ENCODE measurements at regions not wholly inside any gene's neighbourhood (a gene's known extent, or its start where the extent isn't known, plus 50 kb on each side); places are given as distances from the start of the nearest gene placed in this dataset.

- 78 to 85% (median 82%) methylated on average over 4 of the region's 4 CpGs for WGBS, 3 donors
- H3K9me3 ChIP-seq: no peaks in the 10 kb centered on the region
- H3K4me1 ChIP-seq: no peaks in the 10 kb centered on the region
- ATAC-seq: no peak
- no peak overlapping the region for H3K27ac ChIP-seq
- H3K27me3 ChIP-seq (ENCODE audit: insufficient read depth in 3 of 3, low read length in 2 of 3): no peaks in the 10 kb centered on the region
- intact Hi-C loops (cut with DNase I): no loop called here
- TF ChIP-seq CTCF (IDR thresholded peaks at IDR 0.05): no peak
- no peak for DNase-seq
- no peaks in the 10 kb centered on the region for H3K36me3 ChIP-seq (ENCODE audit: insufficient read depth in 1 of 2, low read depth in 1 of 2)
- H3K4me3 ChIP-seq: no peak overlapping the region
These were observed 453.1 kb upstream of the GCFC2 start for GRCh38 chr2:76163860-76164259.

- ATAC-seq: no peak
- no peak for TF ChIP-seq CTCF (IDR thresholded peaks at IDR 0.05)
- H3K36me3 ChIP-seq (ENCODE audit: insufficient read depth in 1 of 2, low read depth in 1 of 2): no peaks in the 10 kb centered on the region
- no peaks in the 10 kb centered on the region for H3K4me1 ChIP-seq
- no peak for DNase-seq
- no peaks in the 10 kb centered on the region for H3K9me3 ChIP-seq
- intact Hi-C loops (cut with DNase I): no loop called here
- H3K4me3 ChIP-seq: no peak overlapping the region
- H3K27ac ChIP-seq: no peak overlapping the region
- 76 to 80% (median 79%) methylated on average over 3 of the region's 3 CpGs for WGBS, 3 donors
- no peaks in the 10 kb centered on the region for H3K27me3 ChIP-seq (ENCODE audit: insufficient read depth in 3 of 3, low read length in 2 of 3)
These were observed 450.0 kb upstream of the GCFC2 start for GRCh38 chr2:76160670-76161069.

DNA sequence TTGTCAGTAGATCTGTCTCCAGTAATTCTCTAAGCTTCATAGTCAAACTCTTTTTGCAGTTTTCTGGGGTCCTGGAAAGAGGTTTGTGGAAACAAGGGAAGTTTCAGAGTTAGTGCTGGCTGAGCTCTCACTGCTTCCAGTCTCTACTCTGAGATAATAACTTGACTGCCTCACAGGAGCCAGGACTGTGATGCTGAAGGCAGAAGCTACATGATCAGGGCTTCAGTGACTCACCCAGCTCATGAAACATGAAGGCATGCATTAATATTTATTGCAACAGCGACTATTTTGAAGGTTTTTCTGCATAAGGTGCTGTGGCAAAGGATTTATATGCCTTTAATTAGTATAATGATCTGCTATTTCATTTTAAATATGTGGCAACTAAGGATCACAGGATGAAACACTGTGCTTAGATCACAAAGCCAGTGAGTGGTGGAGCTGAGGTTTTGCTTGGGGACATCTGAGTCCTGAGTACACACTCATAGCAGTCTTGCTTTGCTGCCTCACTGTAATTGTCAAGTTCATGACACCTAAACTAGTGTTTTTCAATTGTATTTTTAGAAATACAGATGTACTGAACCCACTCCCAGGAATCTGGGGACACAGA is 448.4 kb upstream of the GCFC2 start:
- H3K4me3 ChIP-seq: no peak overlapping the region
- no peaks in the 10 kb centered on the region for H3K36me3 ChIP-seq (ENCODE audit: insufficient read depth in 1 of 2, low read depth in 1 of 2)
- intact Hi-C loops (cut with DNase I): no loop called here
- H3K27ac ChIP-seq: no peak overlapping the region
- DNase-seq: no peak
- WGBS, 3 donors: 60 to 88% (median 72%) methylated on average over 1 of the region's 1 CpG
- H3K9me3 ChIP-seq: no peaks in the 10 kb centered on the region
- no peak for TF ChIP-seq CTCF (IDR thresholded peaks at IDR 0.05)
- H3K27me3 ChIP-seq (ENCODE audit: insufficient read depth in 3 of 3, low read length in 2 of 3): no peaks in the 10 kb centered on the region
- no peaks in the 10 kb centered on the region for H3K4me1 ChIP-seq
- no peak for ATAC-seq

- intact Hi-C loops (cut with DNase I): no loop called here
These were observed 446.8 kb upstream of the GCFC2 start for GRCh38 chr2:76157531-76157930.

More at GRCh38 chr2:76157531-76157930, 446.8 kb upstream of the GCFC2 start:
- H3K27ac ChIP-seq: no peak overlapping the region
- 63 to 80% (median 73%) methylated on average over 2 of the region's 2 CpGs for WGBS, 3 donors
- no peak for ATAC-seq
- no peak for TF ChIP-seq CTCF (IDR thresholded peaks at IDR 0.05)
- H3K9me3 ChIP-seq: no peaks in the 10 kb centered on the region
- no peak for DNase-seq
- H3K27me3 ChIP-seq (ENCODE audit: insufficient read depth in 3 of 3, low read length in 2 of 3): no peaks in the 10 kb centered on the region
- no peaks in the 10 kb centered on the region for H3K4me1 ChIP-seq
- H3K4me3 ChIP-seq: no peak overlapping the region
- no peaks in the 10 kb centered on the region for H3K36me3 ChIP-seq (ENCODE audit: insufficient read depth in 1 of 2, low read depth in 1 of 2)
